OCI-LY1 (cell line): ENCODE measurements at regions not wholly inside any gene's neighbourhood (a gene's known extent, or its start where the extent isn't known, plus 50 kb on each side); places are given as distances from the start of the nearest gene placed in this dataset.

Source experiments
- EZH2 ChIP-seq: fragments of 200-600 bp; sonication (generic), shearing (Covaris generic); IDR thresholded peaks from 2 replicates; pipeline ENCODE4 v1.8.0; 2017; ENCODE audit warnings: borderline replicate concordance, mixed run types, mild to moderate bottlenecking, antibody characterized with exemption, low read length, moderate library complexity, mixed read lengths
- TF ChIP-seq, protein P1 (sequence below): fragments of 200-600 bp; sonication (generic), shearing (Covaris generic); IDR thresholded peaks from 2 replicates; pipeline ENCODE4 v1.5.1; 2017; ENCODE audit warnings: mild to moderate bottlenecking, antibody characterized with exemption, low read length, moderate library complexity, mixed read lengths

DNA sequence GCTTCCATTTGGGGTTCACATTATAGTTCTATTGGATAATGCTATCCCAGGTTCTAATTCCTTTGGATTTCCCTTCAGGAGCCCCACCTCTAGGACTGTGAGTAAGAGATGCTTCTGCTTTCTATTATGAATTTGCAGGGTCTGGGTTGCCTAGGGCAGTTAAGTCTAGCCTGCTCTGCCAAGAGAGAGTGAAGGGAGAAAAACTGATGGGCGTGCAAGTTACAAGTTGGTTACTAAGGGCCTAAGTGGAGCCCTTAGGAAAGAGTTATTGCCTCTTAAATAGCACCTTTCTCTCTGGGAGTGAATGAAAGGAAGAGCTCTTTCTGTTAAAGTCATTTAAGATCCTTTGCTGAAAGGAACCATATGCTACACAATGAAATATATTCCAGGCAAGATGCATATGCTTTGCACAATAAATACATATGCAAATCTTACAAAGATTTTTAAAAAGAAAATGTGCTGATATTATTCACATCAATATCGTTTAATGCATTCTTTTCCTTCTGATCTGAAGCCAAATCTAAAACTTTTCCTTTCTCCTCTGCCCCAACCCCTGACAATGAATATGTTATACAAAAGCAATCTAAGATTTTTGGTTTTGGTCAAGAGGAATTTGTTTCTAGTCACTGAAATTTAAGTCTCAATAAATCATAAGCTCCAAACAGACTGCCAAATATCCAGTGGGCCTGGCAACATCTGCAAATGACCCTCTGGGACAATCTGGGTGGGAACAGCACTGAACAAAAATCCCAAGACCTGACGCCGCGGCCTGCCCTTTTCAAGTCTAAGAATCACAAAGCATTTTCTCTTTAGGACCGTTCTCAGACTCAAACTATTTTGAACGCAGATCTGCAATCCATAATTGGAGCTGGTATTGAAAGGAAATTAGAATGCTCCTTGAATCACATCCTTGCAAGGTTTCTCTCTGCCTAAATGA, 586.7 kb downstream of the ETNK1 start:
- TF ChIP-seq, protein P1, sequence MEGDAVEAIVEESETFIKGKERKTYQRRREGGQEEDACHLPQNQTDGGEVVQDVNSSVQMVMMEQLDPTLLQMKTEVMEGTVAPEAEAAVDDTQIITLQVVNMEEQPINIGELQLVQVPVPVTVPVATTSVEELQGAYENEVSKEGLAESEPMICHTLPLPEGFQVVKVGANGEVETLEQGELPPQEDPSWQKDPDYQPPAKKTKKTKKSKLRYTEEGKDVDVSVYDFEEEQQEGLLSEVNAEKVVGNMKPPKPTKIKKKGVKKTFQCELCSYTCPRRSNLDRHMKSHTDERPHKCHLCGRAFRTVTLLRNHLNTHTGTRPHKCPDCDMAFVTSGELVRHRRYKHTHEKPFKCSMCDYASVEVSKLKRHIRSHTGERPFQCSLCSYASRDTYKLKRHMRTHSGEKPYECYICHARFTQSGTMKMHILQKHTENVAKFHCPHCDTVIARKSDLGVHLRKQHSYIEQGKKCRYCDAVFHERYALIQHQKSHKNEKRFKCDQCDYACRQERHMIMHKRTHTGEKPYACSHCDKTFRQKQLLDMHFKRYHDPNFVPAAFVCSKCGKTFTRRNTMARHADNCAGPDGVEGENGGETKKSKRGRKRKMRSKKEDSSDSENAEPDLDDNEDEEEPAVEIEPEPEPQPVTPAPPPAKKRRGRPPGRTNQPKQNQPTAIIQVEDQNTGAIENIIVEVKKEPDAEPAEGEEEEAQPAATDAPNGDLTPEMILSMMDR, result no peak
- no peak for TF ChIP-seq EZH2
